ENCODE measurements at regions not wholly inside any gene's neighbourhood (a gene's known extent, or its start where the extent isn't known, plus 50 kb on each side); places are given as distances from the start of the nearest gene placed in this dataset.

- no peaks in the 10 kb centered on the region for H3K4me1 ChIP-seq (ENCODE audit: control insufficient read depth, insufficient read depth, low read length, poor library complexity, severe bottlenecking)
- no peaks in the 10 kb centered on the region for H3K9me3 ChIP-seq (ENCODE audit: control insufficient read depth, low read length)
- no peaks in the 10 kb centered on the region for H3K36me3 ChIP-seq (ENCODE audit: control insufficient read depth, insufficient read depth, low read length)
- no peaks in the 10 kb centered on the region for H3K27me3 ChIP-seq (replicated peaks; ENCODE audit: control insufficient read depth, insufficient read depth, low read length, poor library complexity, severe bottlenecking)
- H3K4me3 ChIP-seq (ENCODE audit: insufficient read depth, low read depth, low read length, poor library complexity, severe bottlenecking), result no peak overlapping the region
- no peak for DNase-seq
- H3K27ac ChIP-seq (ENCODE audit: insufficient read depth, low read length, poor library complexity, severe bottlenecking), result no peak overlapping the region
Observed at GRCh38 chr2:48173141-48173540, 141.3 kb upstream of the FOXN2 start.

GRCh38 chr2:48174503-48174902 lies 140.0 kb upstream of the FOXN2 start:
- no peaks in the 10 kb centered on the region for H3K36me3 ChIP-seq (ENCODE audit: control insufficient read depth, insufficient read depth, low read length)
- no peak overlapping the region for H3K27ac ChIP-seq (ENCODE audit: insufficient read depth, low read length, poor library complexity, severe bottlenecking)
- no peak overlapping the region for H3K4me3 ChIP-seq (ENCODE audit: insufficient read depth, low read depth, low read length, poor library complexity, severe bottlenecking)
- no peak for DNase-seq
- H3K4me1 ChIP-seq (ENCODE audit: control insufficient read depth, insufficient read depth, low read length, poor library complexity, severe bottlenecking), result no peaks in the 10 kb centered on the region
- H3K27me3 ChIP-seq (replicated peaks; ENCODE audit: control insufficient read depth, insufficient read depth, low read length, poor library complexity, severe bottlenecking), result no peaks in the 10 kb centered on the region
- H3K9me3 ChIP-seq (ENCODE audit: control insufficient read depth, low read length), result no peaks in the 10 kb centered on the region

- Histone ChIP-seq H3K4me1 (ENCODE audit: control insufficient read depth, insufficient read depth, low read length, poor library complexity, severe bottlenecking) (no peaks in the 10 kb centered on the region), H3K4me3 (ENCODE audit: insufficient read depth, low read depth, low read length, poor library complexity, severe bottlenecking) (no peak overlapping the region), H3K36me3 (ENCODE audit: control insufficient read depth, insufficient read depth, low read length) (no peaks in the 10 kb centered on the region), H3K27me3 (replicated peaks; ENCODE audit: control insufficient read depth, insufficient read depth, low read length, poor library complexity, severe bottlenecking) (no peaks in the 10 kb centered on the region), H3K9me3 (ENCODE audit: control insufficient read depth, low read length) (no peaks in the 10 kb centered on the region), H3K27ac (ENCODE audit: insufficient read depth, low read length, poor library complexity, severe bottlenecking) (no peak overlapping the region)
- DNase-seq, result no peak
Observed at GRCh38 chr2:48175254-48175653, 139.2 kb upstream of the FOXN2 start.

- H3K27me3 ChIP-seq (replicated peaks; ENCODE audit: control insufficient read depth, insufficient read depth, low read length, poor library complexity, severe bottlenecking), result no peaks in the 10 kb centered on the region
- H3K9me3 ChIP-seq (ENCODE audit: control insufficient read depth, low read length), result no peaks in the 10 kb centered on the region
- H3K4me3 ChIP-seq (ENCODE audit: insufficient read depth, low read depth, low read length, poor library complexity, severe bottlenecking), result no peak overlapping the region
- H3K36me3 ChIP-seq (ENCODE audit: control insufficient read depth, insufficient read depth, low read length), result no peaks in the 10 kb centered on the region
- H3K4me1 ChIP-seq (ENCODE audit: control insufficient read depth, insufficient read depth, low read length, poor library complexity, severe bottlenecking), result no peaks in the 10 kb centered on the region
- DNase-seq, result no peak
- no peak overlapping the region for H3K27ac ChIP-seq (ENCODE audit: insufficient read depth, low read length, poor library complexity, severe bottlenecking)
Observed at GRCh38 chr2:48175656-48176055, 138.8 kb upstream of the FOXN2 start.

DNA sequence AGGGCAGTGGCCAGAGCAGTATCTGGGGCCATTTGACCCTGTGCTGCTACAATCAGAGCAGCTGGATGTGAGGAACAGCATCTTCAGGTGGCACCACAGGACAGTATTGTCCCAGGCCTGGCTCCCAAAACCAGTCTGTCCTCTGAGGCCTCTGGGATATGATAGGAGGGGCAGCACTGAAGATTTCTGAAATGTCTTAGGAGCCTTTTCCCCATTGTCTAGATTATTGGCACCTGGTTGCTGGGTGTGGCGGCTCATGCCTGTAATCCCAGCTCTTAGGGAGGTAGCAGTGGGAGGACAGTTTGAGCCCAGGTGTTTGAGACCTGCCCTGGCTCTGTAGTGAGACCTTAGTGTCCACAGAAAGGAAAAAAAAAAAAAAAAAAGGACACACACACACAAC lies 137.6 kb upstream of the FOXN2 start:
- no peak for DNase-seq
- Histone ChIP-seq H3K4me1 (ENCODE audit: control insufficient read depth, insufficient read depth, low read length, poor library complexity, severe bottlenecking) (no peaks in the 10 kb centered on the region), H3K9me3 (ENCODE audit: control insufficient read depth, low read length) (no peaks in the 10 kb centered on the region), H3K36me3 (ENCODE audit: control insufficient read depth, insufficient read depth, low read length) (no peaks in the 10 kb centered on the region), H3K27me3 (replicated peaks; ENCODE audit: control insufficient read depth, insufficient read depth, low read length, poor library complexity, severe bottlenecking) (no peaks in the 10 kb centered on the region), H3K4me3 (ENCODE audit: insufficient read depth, low read depth, low read length, poor library complexity, severe bottlenecking) (no peak overlapping the region), H3K27ac (ENCODE audit: insufficient read depth, low read length, poor library complexity, severe bottlenecking) (no peak overlapping the region)

- no peak for DNase-seq
- Histone ChIP-seq H3K4me3 (ENCODE audit: insufficient read depth, low read depth, low read length, poor library complexity, severe bottlenecking) (no peak overlapping the region), H3K9me3 (ENCODE audit: control insufficient read depth, low read length) (no peaks in the 10 kb centered on the region), H3K4me1 (ENCODE audit: control insufficient read depth, insufficient read depth, low read length, poor library complexity, severe bottlenecking) (no peaks in the 10 kb centered on the region), H3K27ac (ENCODE audit: insufficient read depth, low read length, poor library complexity, severe bottlenecking) (no peak overlapping the region), H3K27me3 (replicated peaks; ENCODE audit: control insufficient read depth, insufficient read depth, low read length, poor library complexity, severe bottlenecking) (no peaks in the 10 kb centered on the region), H3K36me3 (ENCODE audit: control insufficient read depth, insufficient read depth, low read length) (no peaks in the 10 kb centered on the region)
Observed at GRCh38 chr2:48178611-48179010, 135.9 kb upstream of the FOXN2 start.

DNA sequence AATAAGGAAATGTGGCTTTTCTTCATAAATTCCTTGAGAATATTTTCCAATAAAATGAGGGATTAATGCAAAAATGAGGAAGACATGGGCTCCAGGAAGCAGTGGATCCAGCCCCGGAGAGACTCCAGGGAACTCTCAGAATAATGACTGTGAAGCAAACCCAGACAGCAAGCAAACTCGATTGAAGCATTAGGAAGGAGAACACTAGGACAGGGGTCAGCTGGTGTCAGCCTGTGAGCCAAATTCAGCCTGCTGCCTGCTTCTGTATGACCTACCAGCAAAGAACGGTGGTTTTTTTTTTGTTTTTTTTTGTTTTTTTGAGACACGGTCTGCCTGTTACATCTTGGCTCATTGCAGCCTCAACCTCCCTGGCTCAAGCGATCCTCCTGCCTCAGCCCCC lies 133.9 kb upstream of the FOXN2 start:
- Histone ChIP-seq H3K9me3 (ENCODE audit: control insufficient read depth, low read length) (no peaks in the 10 kb centered on the region), H3K4me3 (ENCODE audit: insufficient read depth, low read depth, low read length, poor library complexity, severe bottlenecking) (no peak overlapping the region), H3K36me3 (ENCODE audit: control insufficient read depth, insufficient read depth, low read length) (no peaks in the 10 kb centered on the region), H3K27me3 (replicated peaks; ENCODE audit: control insufficient read depth, insufficient read depth, low read length, poor library complexity, severe bottlenecking) (no peaks in the 10 kb centered on the region), H3K4me1 (ENCODE audit: control insufficient read depth, insufficient read depth, low read length, poor library complexity, severe bottlenecking) (no peaks in the 10 kb centered on the region), H3K27ac (ENCODE audit: insufficient read depth, low read length, poor library complexity, severe bottlenecking) (no peak overlapping the region)
- no peak for DNase-seq

DNA sequence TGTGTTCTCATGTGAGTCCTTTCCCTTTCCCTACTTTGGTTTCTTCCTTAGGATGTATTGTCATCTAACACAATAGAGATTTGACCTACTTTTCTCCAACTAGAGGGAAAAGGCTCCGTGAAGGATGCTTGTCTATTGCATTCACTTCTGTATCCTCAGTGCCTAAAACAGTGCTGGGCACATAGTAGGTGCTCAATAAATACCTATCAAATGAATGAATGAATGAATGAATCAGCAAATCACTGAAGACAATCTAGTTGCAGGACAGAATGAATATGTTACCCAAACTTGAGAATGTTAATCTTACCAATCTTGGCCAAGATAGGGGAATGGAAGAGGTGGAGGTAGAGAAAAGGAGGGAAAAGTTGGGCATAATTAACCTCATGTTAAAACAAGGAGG lies 131.2 kb upstream of the FOXN2 start:
- DNase-seq, result no peak
- no peak overlapping the region for H3K27ac ChIP-seq (ENCODE audit: insufficient read depth, low read length, poor library complexity, severe bottlenecking)
- H3K27me3 ChIP-seq (replicated peaks; ENCODE audit: control insufficient read depth, insufficient read depth, low read length, poor library complexity, severe bottlenecking), result no peaks in the 10 kb centered on the region
- no peaks in the 10 kb centered on the region for H3K4me1 ChIP-seq (ENCODE audit: control insufficient read depth, insufficient read depth, low read length, poor library complexity, severe bottlenecking)
- H3K4me3 ChIP-seq (ENCODE audit: insufficient read depth, low read depth, low read length, poor library complexity, severe bottlenecking), result no peak overlapping the region
- no peaks in the 10 kb centered on the region for H3K36me3 ChIP-seq (ENCODE audit: control insufficient read depth, insufficient read depth, low read length)
- no peaks in the 10 kb centered on the region for H3K9me3 ChIP-seq (ENCODE audit: control insufficient read depth, low read length)

GRCh38 chr2:48183991-48184390 lies 130.5 kb upstream of the FOXN2 start:
- no peak for DNase-seq
- H3K4me1 ChIP-seq (ENCODE audit: control insufficient read depth, insufficient read depth, low read length, poor library complexity, severe bottlenecking), result no peaks in the 10 kb centered on the region
- H3K27ac ChIP-seq (ENCODE audit: insufficient read depth, low read length, poor library complexity, severe bottlenecking), result no peak overlapping the region
- H3K36me3 ChIP-seq (ENCODE audit: control insufficient read depth, insufficient read depth, low read length), result no peaks in the 10 kb centered on the region
- no peak overlapping the region for H3K4me3 ChIP-seq (ENCODE audit: insufficient read depth, low read depth, low read length, poor library complexity, severe bottlenecking)
- no peaks in the 10 kb centered on the region for H3K27me3 ChIP-seq (replicated peaks; ENCODE audit: control insufficient read depth, insufficient read depth, low read length, poor library complexity, severe bottlenecking)
- H3K9me3 ChIP-seq (ENCODE audit: control insufficient read depth, low read length), result no peaks in the 10 kb centered on the region

GRCh38 chr2:48187503-48187902 lies 127.0 kb upstream of the FOXN2 start:
- Histone ChIP-seq H3K36me3 (ENCODE audit: control insufficient read depth, insufficient read depth, low read length) (no peaks in the 10 kb centered on the region), H3K27me3 (replicated peaks; ENCODE audit: control insufficient read depth, insufficient read depth, low read length, poor library complexity, severe bottlenecking) (no peaks in the 10 kb centered on the region), H3K9me3 (ENCODE audit: control insufficient read depth, low read length) (no peaks in the 10 kb centered on the region), H3K4me1 (ENCODE audit: control insufficient read depth, insufficient read depth, low read length, poor library complexity, severe bottlenecking) (no peaks in the 10 kb centered on the region), H3K27ac (ENCODE audit: insufficient read depth, low read length, poor library complexity, severe bottlenecking) (no peak overlapping the region), H3K4me3 (ENCODE audit: insufficient read depth, low read depth, low read length, poor library complexity, severe bottlenecking) (no peak overlapping the region)
- no peak for DNase-seq

Measured in effector memory CD4-positive, alpha-beta T cell (primary cell).